SK-N-MC (cell line): ENCODE measurements at regions not wholly inside any gene's neighbourhood (a gene's known extent, or its start where the extent isn't known, plus 50 kb on each side); places are given as distances from the start of the nearest gene placed in this dataset.

Experiments used
- EZH2 ChIP-seq: fragments of 200-600 bp; sonication (generic); IDR thresholded peaks from one replicate; pipeline ENCODE4 v1.6.1; 2017; ENCODE audit warnings: antibody characterized with exemption
- FOXP2 ChIP-seq: optimal IDR thresholded peaks from 2 replicates; pipeline ENCODE3; 2011; ENCODE audit warnings: mild to moderate bottlenecking, moderate library complexity; ENCODE audit not compliant: insufficient read depth; ENCODE audit errors: extremely low read length, control extremely low read depth
- POLR2AphosphoS5 ChIP-seq: IDR thresholded peaks from 2 replicates; pipeline ENCODE4 v1.6.1; 2012; ENCODE audit warnings: mild to moderate bottlenecking, low read depth, low read length, borderline replicate concordance

DNA sequence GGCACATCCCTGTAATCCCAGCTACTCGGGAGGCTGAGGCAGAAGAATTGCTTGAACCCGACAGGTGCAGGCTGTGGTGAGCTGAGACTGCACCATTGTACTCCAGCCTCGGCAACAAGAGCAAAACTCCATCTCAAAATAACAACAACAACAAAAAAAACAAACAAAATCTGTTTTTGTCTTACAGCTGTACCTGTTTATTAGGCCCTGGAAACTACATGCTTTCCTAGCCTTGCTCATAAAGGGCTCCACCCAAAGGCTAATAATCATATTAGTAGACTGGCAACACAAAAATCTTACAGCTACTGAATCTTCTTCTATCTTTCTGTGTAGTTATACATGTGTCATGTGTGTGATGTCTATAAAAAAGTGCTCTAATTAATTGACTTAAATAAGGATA is 503.9 kb upstream of the EYS start:
- TF ChIP-seq EZH2 (no peak), POLR2AphosphoS5 (no peak), FOXP2 (no peak)
